Activated CD8-positive, alpha-beta T cell treated with anti-CD3 and anti-CD28 coated beads for 36 hours (primary cell): ENCODE measurements at regions not wholly inside any gene's neighbourhood (a gene's known extent, or its start where the extent isn't known, plus 50 kb on each side); places are given as distances from the start of the nearest gene placed in this dataset.

Experiments used
- ATAC-seq: fragments of 200-7000 bp; cut with Tn5 transposase; one replicate; pipeline ENCODE4 v1.10.0; 2021; ENCODE audit warnings: mild to moderate bottlenecking, moderate library complexity
- CTCF ChIA-PET: fragments of 350-600 bp; sonication (Branson Sonifier 250); formaldehyde crosslinking; loops from one replicate; lab custom pipeline; 2021; ENCODE audit warnings: antibody characterized with exemption; lab: Charles Lee
- POLR2A ChIA-PET: fragments of 350-600 bp; sonication (Branson Sonifier 250); formaldehyde crosslinking; loops from one replicate; lab custom pipeline; 2021; ENCODE audit warnings: antibody characterized with exemption; lab: Charles Lee
- DNase-seq: peaks from one replicate; pipeline ENCODE4 v3.0.0-alpha.2; 2020
- H3K27ac Mint-ChIP-seq: one replicate; pipeline ENCODE4 v1.8.0; 2021; ENCODE audit warnings: mild to moderate bottlenecking, mixed read lengths
- H3K27me3 Mint-ChIP-seq: one replicate; pipeline ENCODE4 v1.8.0; 2021; ENCODE audit warnings: mixed read lengths
- H3K36me3 Mint-ChIP-seq: one replicate; pipeline ENCODE4 v1.8.0; 2021; ENCODE audit warnings: low read depth, mixed read lengths
- H3K4me1 Mint-ChIP-seq: one replicate; pipeline ENCODE4 v1.8.0; 2021; ENCODE audit warnings: low read depth, mixed read lengths
- H3K4me3 Mint-ChIP-seq: one replicate; pipeline ENCODE4 v1.8.0; 2021; ENCODE audit warnings: mild to moderate bottlenecking, moderate library complexity, mixed read lengths
- H3K9me3 Mint-ChIP-seq: one replicate; pipeline ENCODE4 v1.8.0; 2021; ENCODE audit warnings: mixed read lengths
- intact Hi-C: fragments of 100-400 bp; cut with micrococcal nuclease; formaldehyde crosslinking; loops from one replicate; pipeline ENCODE4 v1.10.0; 2022
- TF ChIP-seq, protein P1 (sequence below): fragments of 200-600 bp; IDR thresholded peaks from one replicate; pipeline ENCODE4 v1.8.0; 2022; ENCODE audit warnings: antibody characterized with exemption, mild to moderate bottlenecking

DNA sequence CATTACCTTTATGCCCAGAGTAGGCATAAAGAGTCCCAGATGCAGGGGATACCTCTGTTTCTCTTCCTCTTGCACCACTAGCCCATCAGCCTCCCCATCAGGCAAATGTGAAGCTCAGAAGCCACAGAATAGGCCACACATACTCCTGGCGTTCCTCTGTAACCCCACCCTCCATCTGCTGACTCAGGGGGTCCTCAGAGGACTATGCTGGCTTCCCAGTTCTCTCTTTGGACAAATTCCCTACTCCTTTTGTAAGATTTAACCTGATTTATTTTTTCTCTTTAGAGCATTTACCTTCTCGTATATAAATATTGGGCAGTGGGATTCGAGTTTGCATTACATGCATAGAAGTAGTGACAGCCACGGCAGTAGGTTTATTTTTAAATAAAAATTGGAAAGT, 262.3 kb upstream of the CADM1 start:
- CTCF ChIA-PET = no interaction called here
- POLR2A ChIA-PET = no interaction called here
- TF ChIP-seq, protein P1, sequence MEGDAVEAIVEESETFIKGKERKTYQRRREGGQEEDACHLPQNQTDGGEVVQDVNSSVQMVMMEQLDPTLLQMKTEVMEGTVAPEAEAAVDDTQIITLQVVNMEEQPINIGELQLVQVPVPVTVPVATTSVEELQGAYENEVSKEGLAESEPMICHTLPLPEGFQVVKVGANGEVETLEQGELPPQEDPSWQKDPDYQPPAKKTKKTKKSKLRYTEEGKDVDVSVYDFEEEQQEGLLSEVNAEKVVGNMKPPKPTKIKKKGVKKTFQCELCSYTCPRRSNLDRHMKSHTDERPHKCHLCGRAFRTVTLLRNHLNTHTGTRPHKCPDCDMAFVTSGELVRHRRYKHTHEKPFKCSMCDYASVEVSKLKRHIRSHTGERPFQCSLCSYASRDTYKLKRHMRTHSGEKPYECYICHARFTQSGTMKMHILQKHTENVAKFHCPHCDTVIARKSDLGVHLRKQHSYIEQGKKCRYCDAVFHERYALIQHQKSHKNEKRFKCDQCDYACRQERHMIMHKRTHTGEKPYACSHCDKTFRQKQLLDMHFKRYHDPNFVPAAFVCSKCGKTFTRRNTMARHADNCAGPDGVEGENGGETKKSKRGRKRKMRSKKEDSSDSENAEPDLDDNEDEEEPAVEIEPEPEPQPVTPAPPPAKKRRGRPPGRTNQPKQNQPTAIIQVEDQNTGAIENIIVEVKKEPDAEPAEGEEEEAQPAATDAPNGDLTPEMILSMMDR = no peak

DNA sequence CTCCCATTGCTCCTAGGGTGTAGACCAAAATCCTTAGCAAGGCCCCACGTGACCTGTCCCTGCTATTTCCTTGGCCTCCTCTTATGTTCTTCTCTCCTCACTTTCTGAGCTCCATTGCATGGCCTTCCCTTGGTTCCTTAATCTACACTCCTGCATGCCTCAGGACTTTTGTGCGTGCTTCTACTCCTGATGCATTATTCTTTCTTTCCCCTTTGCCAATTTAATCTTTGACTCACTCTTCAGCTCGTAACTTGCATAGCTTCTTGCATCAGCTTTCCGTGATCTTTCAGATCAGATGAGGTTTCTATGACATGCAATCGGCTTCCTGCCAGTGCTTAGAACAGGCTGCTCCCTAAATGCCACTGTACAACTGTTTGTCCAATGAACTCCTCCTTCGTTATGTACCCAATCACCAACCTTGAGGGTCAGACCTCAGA, 261.6 kb upstream of the CADM1 start:
- H3K4me3 Mint-ChIP-seq = no peak overlapping the region
- H3K27ac Mint-ChIP-seq = no peak overlapping the region
- ChIA-PET CTCF (no interaction called here), POLR2A (interaction anchor here (0.5 kb wide), 1 partner anchor 29 kb away, joined by 5 read pairs; no protein-coding TSS in a partner anchor)
- peaks cover 7% of the 10 kb centered on the region for H3K27me3 Mint-ChIP-seq
- DNase-seq (no peak), ATAC-seq (no peak)
- no peaks in the 10 kb centered on the region for H3K9me3 Mint-ChIP-seq
- TF ChIP-seq, protein P1 = no peak
- H3K4me1 Mint-ChIP-seq = no peaks in the 10 kb centered on the region
- intact Hi-C loops = no loop called here
- H3K36me3 Mint-ChIP-seq = no peaks in the 10 kb centered on the region

More for the DNA sequence above, 262.3 kb upstream of the CADM1 start:
- H3K27me3 Mint-ChIP-seq = peaks cover 6% of the 10 kb centered on the region
- no peaks in the 10 kb centered on the region for H3K9me3 Mint-ChIP-seq
- no peaks in the 10 kb centered on the region for H3K36me3 Mint-ChIP-seq
- H3K27ac Mint-ChIP-seq = no peak overlapping the region
- no peaks in the 10 kb centered on the region for H3K4me1 Mint-ChIP-seq
- no peak for ATAC-seq
- intact Hi-C loops = no loop called here
- DNase-seq = no peak
- no peak overlapping the region for H3K4me3 Mint-ChIP-seq

DNA sequence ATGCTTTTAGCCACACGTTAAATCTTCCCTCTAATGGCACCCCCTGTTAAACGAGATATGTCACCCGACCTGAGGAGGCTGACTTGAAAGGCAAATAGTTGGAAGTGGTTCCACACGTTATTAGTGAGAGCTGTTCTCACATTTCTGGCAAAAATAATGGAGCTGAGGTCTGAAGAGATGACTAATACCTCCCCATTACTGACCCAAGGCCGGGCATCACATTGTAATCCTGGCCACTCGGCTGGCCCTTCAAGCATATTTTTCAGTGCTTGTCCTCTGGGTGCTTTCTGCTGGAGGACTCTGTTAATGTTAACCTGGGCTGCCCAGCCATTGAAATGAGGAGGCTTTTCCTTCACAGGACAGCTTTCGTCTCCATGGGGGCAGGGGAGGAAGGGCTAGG, 260.0 kb upstream of the CADM1 start:
- ChIA-PET POLR2A (no interaction called here), CTCF (no interaction called here)
- ATAC-seq = no peak
- Mint-ChIP-seq H3K4me1 (no peaks in the 10 kb centered on the region), H3K9me3 (no peaks in the 10 kb centered on the region), H3K36me3 (no peaks in the 10 kb centered on the region), H3K27ac (no peak overlapping the region), H3K4me3 (no peak overlapping the region), H3K27me3 (peaks cover 12% of the 10 kb centered on the region)
- no peak for DNase-seq
- TF ChIP-seq, protein P1 = no peak
- intact Hi-C loops = no loop called here

DNA sequence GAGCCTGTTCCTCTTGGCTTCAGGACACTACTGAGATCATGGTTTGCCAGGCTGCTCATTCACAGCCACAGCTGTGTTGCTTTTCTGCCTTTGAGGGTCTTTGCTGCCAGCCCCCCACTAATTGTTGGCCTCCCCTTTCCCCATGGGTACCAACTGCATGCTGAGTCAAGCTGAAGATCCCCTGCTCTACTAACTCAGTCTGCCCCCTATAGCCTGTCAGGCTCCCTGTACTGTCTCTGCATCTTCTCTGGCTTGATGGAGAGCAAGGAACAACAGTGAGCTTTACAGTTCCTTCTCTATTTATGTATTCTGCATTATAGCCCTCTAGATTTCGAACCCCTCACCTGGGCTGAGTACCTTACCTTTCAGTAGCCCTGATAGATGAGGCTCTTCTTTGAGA, 257.6 kb upstream of the CADM1 start:
- Mint-ChIP-seq H3K36me3 (no peaks in the 10 kb centered on the region), H3K4me1 (no peaks in the 10 kb centered on the region), H3K4me3 (no peak overlapping the region), H3K27me3 (peaks cover 25% of the 10 kb centered on the region), H3K9me3 (no peaks in the 10 kb centered on the region), H3K27ac (no peak overlapping the region)
- no peak for ATAC-seq
- ChIA-PET POLR2A (no interaction called here), CTCF (no interaction called here)
- no peak for DNase-seq
- TF ChIP-seq, protein P1 = no peak
- intact Hi-C loops = no loop called here

GRCh38 chr11:115761348-115761747, 257.1 kb upstream of the CADM1 start:
- CTCF ChIA-PET = no interaction called here
- Mint-ChIP-seq H3K27me3 (peaks cover 25% of the 10 kb centered on the region), H3K36me3 (no peaks in the 10 kb centered on the region), H3K27ac (no peak overlapping the region), H3K9me3 (no peaks in the 10 kb centered on the region), H3K4me1 (no peaks in the 10 kb centered on the region), H3K4me3 (no peak overlapping the region)
- ATAC-seq = no peak
- intact Hi-C loops = no loop called here
- no peak for DNase-seq
- TF ChIP-seq, protein P1 = no peak
- POLR2A ChIA-PET = no interaction called here
